ENCODE measurements at regions not wholly inside any gene's neighbourhood (a gene's known extent, or its start where the extent isn't known, plus 50 kb on each side); places are given as distances from the start of the nearest gene placed in this dataset.

GRCh38 chr4:41394481-41394894 lies 137.8 kb downstream of the UCHL1 start:
- Histone ChIP-seq H3K9me3 (no peaks in the 10 kb centered on the region), H3K27me3 (replicated peaks; ENCODE audit: insufficient read depth) (no peaks in the 10 kb centered on the region), H3K27ac (peak overlapping the region; percentile 27 to 51), H3K4me3 (no peak overlapping the region), H3K36me3 (no peaks in the 10 kb centered on the region), H3K4me1 (ENCODE audit: control insufficient read depth in 1 of 2, low read depth in 2 of 2) (peaks cover 11 to 46% of the 10 kb centered on the region in 2 donors)
- no peak for TF ChIP-seq CTCF (IDR thresholded peaks at IDR 0.05)
- ATAC-seq (ENCODE audit: insufficient number of reproducible peaks, low FRiP score, low read depth) (no peak), DNase-seq (ENCODE audit: low spot score) (no peak)

GRCh38 chr4:41396214-41396613 lies 139.5 kb downstream of the UCHL1 start:
- TF ChIP-seq CTCF (IDR thresholded peaks at IDR 0.05): no peak
- ATAC-seq (ENCODE audit: insufficient number of reproducible peaks, low FRiP score, low read depth): no peak
- Histone ChIP-seq H3K9me3 (no peaks in the 10 kb centered on the region), H3K27ac (no peak overlapping the region), H3K27me3 (replicated peaks; ENCODE audit: insufficient read depth) (no peaks in the 10 kb centered on the region), H3K4me3 (no peak overlapping the region), H3K4me1 (ENCODE audit: control insufficient read depth in 1 of 2, low read depth in 2 of 2) (peaks cover 16 to 62% of the 10 kb centered on the region in 2 donors), H3K36me3 (no peaks in the 10 kb centered on the region)
- DNase-seq (ENCODE audit: low spot score): no peak

GRCh38 chr4:41396869-41397268 lies 140.1 kb downstream of the UCHL1 start:
- Histone ChIP-seq H3K9me3 (no peaks in the 10 kb centered on the region), H3K36me3 (no peaks in the 10 kb centered on the region), H3K27me3 (replicated peaks; ENCODE audit: insufficient read depth) (no peaks in the 10 kb centered on the region), H3K4me1 (ENCODE audit: control insufficient read depth in 1 of 2, low read depth in 2 of 2) (peaks cover 16 to 62% of the 10 kb centered on the region in 2 donors), H3K27ac (no peak overlapping the region), H3K4me3 (no peak overlapping the region)
- TF ChIP-seq CTCF (IDR thresholded peaks at IDR 0.05): no peak
- ATAC-seq (ENCODE audit: insufficient number of reproducible peaks, low FRiP score, low read depth) (no peak), DNase-seq (ENCODE audit: low spot score) (no peak)

- no peak for TF ChIP-seq CTCF (IDR thresholded peaks at IDR 0.05)
- no peaks in the 10 kb centered on the region for H3K36me3 ChIP-seq
- DNase-seq (ENCODE audit: low spot score) (no peak), ATAC-seq (ENCODE audit: insufficient number of reproducible peaks, low FRiP score, low read depth) (no peak)
- peak overlapping the region; percentile 42 to 58 for H3K27ac ChIP-seq
- no peaks in the 10 kb centered on the region for H3K9me3 ChIP-seq
- H3K27me3 ChIP-seq (replicated peaks; ENCODE audit: insufficient read depth): no peaks in the 10 kb centered on the region
- no peak overlapping the region for H3K4me3 ChIP-seq
- H3K4me1 ChIP-seq (ENCODE audit: control insufficient read depth in 1 of 2, low read depth in 2 of 2): peaks cover 15 to 64% of the 10 kb centered on the region in 2 donors
Measured at GRCh38 chr4:41399231-41399630, 138.7 kb upstream of the LIMCH1 start.

GRCh38 chr4:41400296-41400695 lies 137.7 kb upstream of the LIMCH1 start:
- Histone ChIP-seq H3K9me3 (no peaks in the 10 kb centered on the region), H3K4me1 (ENCODE audit: control insufficient read depth in 1 of 2, low read depth in 2 of 2) (peaks cover 13 to 58% of the 10 kb centered on the region in 2 donors), H3K4me3 (peak overlapping the region; percentile 50), H3K27ac (peak overlapping the region in 1 of 2 donors; percentile 58), H3K27me3 (replicated peaks; ENCODE audit: insufficient read depth) (no peaks in the 10 kb centered on the region), H3K36me3 (no peaks in the 10 kb centered on the region)
- ATAC-seq (ENCODE audit: insufficient number of reproducible peaks, low FRiP score, low read depth) (no peak), DNase-seq (ENCODE audit: low spot score) (no peak)
- TF ChIP-seq CTCF (IDR thresholded peaks at IDR 0.05): no peak
